ENCODE measurements at regions not wholly inside any gene's neighbourhood (a gene's known extent, or its start where the extent isn't known, plus 50 kb on each side); places are given as distances from the start of the nearest gene placed in this dataset.

DNA sequence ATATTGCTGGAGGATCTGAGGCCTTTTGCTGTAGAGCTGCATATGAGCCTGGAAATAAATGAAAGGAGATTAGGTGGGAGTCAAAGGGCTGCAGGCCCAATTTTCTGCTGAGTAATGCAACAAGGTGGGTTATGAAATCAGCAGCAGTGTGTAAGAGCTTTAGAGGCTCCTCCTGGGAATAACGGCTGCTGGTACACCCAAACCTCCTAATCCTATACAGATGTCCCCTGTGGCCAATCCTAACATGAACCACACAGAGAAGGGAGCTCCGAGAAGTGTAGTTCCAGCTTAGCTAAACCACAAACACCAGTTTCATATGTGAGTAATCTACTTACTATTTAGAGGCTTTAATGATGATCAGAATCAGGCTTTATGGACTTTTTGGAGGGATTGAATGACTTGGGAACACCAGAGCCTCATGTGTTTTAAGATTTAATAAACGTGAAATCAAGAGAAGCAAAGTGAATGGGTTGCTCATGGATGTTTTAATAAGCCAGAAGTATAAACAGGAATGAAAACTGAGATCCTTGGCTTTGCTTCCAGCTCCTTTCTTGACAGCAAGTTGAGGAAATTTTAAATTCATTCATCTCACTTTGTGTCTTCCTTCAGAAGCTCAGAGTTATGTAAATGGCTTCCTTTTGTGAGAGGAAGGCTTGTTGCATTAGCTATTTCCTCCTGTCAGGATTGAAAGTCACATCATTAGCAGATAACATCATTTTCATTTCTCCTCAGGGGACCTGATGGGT is 437.5 kb downstream of the TMEM232 start:
- TF ChIP-seq JUNB (IDR thresholded peaks at IDR 0.05) (no peak), TP53 (CRISPR knock-in tag; IDR thresholded peaks at IDR 0.05) (no peak), GATA3 (IDR thresholded peaks at IDR 0.05; ENCODE audit: borderline replicate concordance) (no peak), CHD2 (IDR thresholded peaks at IDR 0.05; ENCODE audit: low read length, partially characterized antibody) (no peak), FOSL2 (IDR thresholded peaks at IDR 0.05) (no peak), FOSL2 (CRISPR knock-in tag; IDR thresholded peaks at IDR 0.05) (no peak), EHMT2 (IDR thresholded peaks at IDR 0.05; ENCODE audit: low read depth) (no peak), KDM5A (IDR thresholded peaks at IDR 0.05) (no peak), TFCP2L1 (CRISPR knock-in tag; IDR thresholded peaks at IDR 0.05) (no peak), POLR2A (IDR thresholded peaks at IDR 0.05; ENCODE audit: low read length) (no peak), HOXB13 (CRISPR knock-in tag; IDR thresholded peaks at IDR 0.05; ENCODE audit: low read depth) (no peak), CBX8 (IDR thresholded peaks at IDR 0.05) (no peak)
- TF ChIP-seq, protein P1, sequence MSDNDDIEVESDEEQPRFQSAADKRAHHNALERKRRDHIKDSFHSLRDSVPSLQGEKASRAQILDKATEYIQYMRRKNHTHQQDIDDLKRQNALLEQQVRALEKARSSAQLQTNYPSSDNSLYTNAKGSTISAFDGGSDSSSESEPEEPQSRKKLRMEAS (IDR thresholded peaks at IDR 0.05) = no peak
- TF ChIP-seq, protein P2, sequence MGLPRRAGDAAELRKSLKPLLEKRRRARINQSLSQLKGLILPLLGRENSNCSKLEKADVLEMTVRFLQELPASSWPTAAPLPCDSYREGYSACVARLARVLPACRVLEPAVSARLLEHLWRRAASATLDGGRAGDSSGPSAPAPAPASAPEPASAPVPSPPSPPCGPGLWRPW (IDR thresholded peaks at IDR 0.05) = no peak
- TF ChIP-seq, protein P3, sequence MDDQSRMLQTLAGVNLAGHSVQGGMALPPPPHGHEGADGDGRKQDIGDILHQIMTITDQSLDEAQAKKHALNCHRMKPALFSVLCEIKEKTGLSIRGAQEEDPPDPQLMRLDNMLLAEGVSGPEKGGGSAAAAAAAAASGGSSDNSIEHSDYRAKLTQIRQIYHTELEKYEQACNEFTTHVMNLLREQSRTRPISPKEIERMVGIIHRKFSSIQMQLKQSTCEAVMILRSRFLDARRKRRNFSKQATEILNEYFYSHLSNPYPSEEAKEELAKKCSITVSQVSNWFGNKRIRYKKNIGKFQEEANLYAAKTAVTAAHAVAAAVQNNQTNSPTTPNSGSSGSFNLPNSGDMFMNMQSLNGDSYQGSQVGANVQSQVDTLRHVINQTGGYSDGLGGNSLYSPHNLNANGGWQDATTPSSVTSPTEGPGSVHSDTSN (IDR thresholded peaks at IDR 0.05) = no peak
- TF ChIP-seq, protein P4, sequence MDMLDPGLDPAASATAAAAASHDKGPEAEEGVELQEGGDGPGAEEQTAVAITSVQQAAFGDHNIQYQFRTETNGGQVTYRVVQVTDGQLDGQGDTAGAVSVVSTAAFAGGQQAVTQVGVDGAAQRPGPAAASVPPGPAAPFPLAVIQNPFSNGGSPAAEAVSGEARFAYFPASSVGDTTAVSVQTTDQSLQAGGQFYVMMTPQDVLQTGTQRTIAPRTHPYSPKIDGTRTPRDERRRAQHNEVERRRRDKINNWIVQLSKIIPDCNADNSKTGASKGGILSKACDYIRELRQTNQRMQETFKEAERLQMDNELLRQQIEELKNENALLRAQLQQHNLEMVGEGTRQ (IDR thresholded peaks at IDR 0.05) = no peak
- H3K4me3 ChIP-seq = no peak overlapping the region
- WGBS (ENCODE audit: missing lambda C conversion rate) = 3% methylated on average over 3 of the region's 3 CpGs
- FAIRE-seq = no peak
- no peaks in the 10 kb centered on the region for H3K9me3 ChIP-seq
- no peaks in the 10 kb centered on the region for H3K4me1 ChIP-seq
- ChIA-PET CTCF (no interaction called here), POLR2A (no interaction called here)
- H3K27ac ChIP-seq = no peak overlapping the region
- no peak for ATAC-seq
- no peak for DNase-seq (ENCODE audit: low read depth in 1 of 2, low spot score in 1 of 2)
- no peak overlapping the region for H3K4me2 ChIP-seq

GRCh38 chr5:110289512-110289810 is 437.0 kb downstream of the TMEM232 start:
- ChIA-PET POLR2A (no interaction called here), CTCF (no interaction called here)
- H3K4me1 ChIP-seq = no peaks in the 10 kb centered on the region
- FAIRE-seq (no peak), DNase-seq (ENCODE audit: low read depth in 1 of 2, low spot score in 1 of 2) (no peak), ATAC-seq (no peak)
- 0% methylated on average over 2 of the region's 2 CpGs for WGBS (ENCODE audit: missing lambda C conversion rate)
- no peak overlapping the region for H3K4me3 ChIP-seq
- H3K27ac ChIP-seq = no peak overlapping the region
- no peaks in the 10 kb centered on the region for H3K9me3 ChIP-seq
- no peak for TF ChIP-seq SREBF2 (IDR thresholded peaks at IDR 0.05)
- TF ChIP-seq, protein P5, sequence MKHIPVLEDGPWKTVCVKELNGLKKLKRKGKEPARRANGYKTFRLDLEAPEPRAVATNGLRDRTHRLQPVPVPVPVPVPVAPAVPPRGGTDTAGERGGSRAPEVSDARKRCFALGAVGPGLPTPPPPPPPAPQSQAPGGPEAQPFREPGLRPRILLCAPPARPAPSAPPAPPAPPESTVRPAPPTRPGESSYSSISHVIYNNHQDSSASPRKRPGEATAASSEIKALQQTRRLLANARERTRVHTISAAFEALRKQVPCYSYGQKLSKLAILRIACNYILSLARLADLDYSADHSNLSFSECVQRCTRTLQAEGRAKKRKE (CRISPR knock-in tag; IDR thresholded peaks at IDR 0.05; ENCODE audit: low read depth) = no peak
- H3K4me2 ChIP-seq = no peak overlapping the region

DNA sequence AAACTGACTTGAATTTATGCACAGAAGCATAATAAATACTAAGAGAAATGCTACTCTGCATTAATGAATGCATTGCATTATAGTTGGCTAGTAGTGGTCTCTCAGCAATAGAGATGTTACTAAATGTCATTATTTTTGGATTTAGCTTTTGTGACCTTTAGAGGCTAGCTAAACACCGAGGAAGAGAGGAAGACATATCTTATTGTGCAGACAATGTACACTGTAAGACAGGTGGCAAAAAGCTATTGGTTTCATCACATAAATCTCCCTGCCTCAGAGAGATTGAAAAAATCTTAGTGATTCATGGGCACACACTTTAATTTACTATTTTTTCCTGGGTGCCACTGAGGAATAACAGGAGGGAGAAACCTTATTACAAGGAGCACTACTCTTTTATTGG is 435.9 kb downstream of the TMEM232 start:
- H3K9me3 ChIP-seq = no peaks in the 10 kb centered on the region
- 0% methylated on average over 1 of the region's 1 CpG for WGBS (ENCODE audit: missing lambda C conversion rate)
- no peak overlapping the region for H3K27ac ChIP-seq
- H3K4me2 ChIP-seq = no peak overlapping the region
- ChIA-PET CTCF (no interaction called here), POLR2A (no interaction called here)
- no peak overlapping the region for H3K4me3 ChIP-seq
- H3K4me1 ChIP-seq = no peaks in the 10 kb centered on the region
- ATAC-seq = no peak
- no peak for FAIRE-seq
- no peak for DNase-seq (ENCODE audit: low read depth in 1 of 2, low spot score in 1 of 2)
- TF ChIP-seq CHD4 (IDR thresholded peaks at IDR 0.05; ENCODE audit: borderline replicate concordance) (no peak), RARB (CRISPR knock-in tag; IDR thresholded peaks at IDR 0.05) (no peak), JUN (IDR thresholded peaks at IDR 0.05) (no peak), RNF2 (IDR thresholded peaks at IDR 0.05; ENCODE audit: borderline replicate concordance, low read depth) (no peak)
